K562 (cell line): ENCODE measurements at regions not wholly inside any gene's neighbourhood (a gene's known extent, or its start where the extent isn't known, plus 50 kb on each side); places are given as distances from the start of the nearest gene placed in this dataset.

Experiments used
- ATAC-seq: fragments of 200-7000 bp; cut with Tn5 transposase; 3 replicates; pipeline ENCODE4 v1.9.1; 2020; ENCODE audit warnings: moderate library complexity
- BruUV-seq: library from RNA; stranded (reverse); fragments of 400-500 nt; replicated peaks from 2 replicates; lab custom pipeline; 2021; lab: Mats Ljungman, UMichigan
- CTCF ChIA-PET: fragments of 300-600 bp; formaldehyde crosslinking; extraction: SDS; loops from one replicate; lab custom pipeline; 2021; ENCODE audit warnings: low intra/inter-chr PET ratio; lab: Yijun Ruan, JAX
- POLR2A ChIA-PET: fragments of 300-600, 350-650 bp; sonication (Branson Sonifier 250); formaldehyde crosslinking; extraction: SDS; loops from one replicate; lab custom pipeline; 2021; ENCODE audit warnings: antibody characterized with exemption, inconsistent platforms; lab: Yijun Ruan, JAX
- DNase-seq, 4 experiments: peaks; one replicate each; pipeline versions ENCODE4 v3.0.0 to v3.0.0-alpha.2; 2011 to 2018; ENCODE audit warnings: low spot score in 3 of 4, mixed read lengths in 3 of 4; ENCODE audit errors: extremely low read depth in 1 of 4
- FAIRE-seq: peaks from 2 replicates; lab custom pipeline; 2011; peaks lifted over from hg19 to GRCh38; lab: Jason Lieb, UNC
- H2AFZ ChIP-seq: 2 replicates; pipeline ENCODE4 v1.6.0; 2011; ENCODE audit warnings: low read depth, low read length, control low read depth, inconsistent platforms
- H3K27ac ChIP-seq: fragments of 200-600 bp; 3 replicates; pipeline ENCODE4 v1.8.0; 2011; ENCODE audit warnings: low read depth, mild to moderate bottlenecking, control low read depth, inconsistent platforms, low read length, moderate library complexity, mixed read lengths; ENCODE audit errors: extremely low read depth
- H3K27me3 ChIP-seq, 2 experiments: fragments of 300-600 bp in 1 of 2; 2 replicates in 1 of 2; 3 replicates in 1 of 2; pipeline versions ENCODE4 v1.6.0 to v1.8.0; 2011; ENCODE audit warnings: inconsistent platforms in 2 of 2, low read length in 2 of 2, mild to moderate bottlenecking in 1 of 2, mixed read lengths in 1 of 2, moderate library complexity in 1 of 2; ENCODE audit not compliant: control insufficient read depth in 2 of 2, insufficient read depth in 2 of 2
- H3K36me3 ChIP-seq: fragments of 300-600 bp; 3 replicates; pipeline ENCODE4 v1.8.0; 2011; ENCODE audit warnings: mild to moderate bottlenecking, low read length, inconsistent platforms; ENCODE audit not compliant: control insufficient read depth, insufficient read depth
- H3K4me1 ChIP-seq, 2 experiments: fragments of 200-600 bp in 1 of 2; replicated peaks in 1 of 2; 2 replicates in 1 of 2; 3 replicates in 1 of 2; pipeline versions ENCODE4 v1.5.1 to v1.8.0; 2011; ENCODE audit warnings: inconsistent platforms in 2 of 2, low read length in 2 of 2, mild to moderate bottlenecking in 1 of 2, mixed read lengths in 1 of 2, moderate library complexity in 1 of 2; ENCODE audit not compliant: control insufficient read depth in 2 of 2, insufficient read depth in 2 of 2
- H3K4me2 ChIP-seq: 2 replicates; pipeline ENCODE4 v1.6.1; 2011; ENCODE audit warnings: low read length, control low read depth, inconsistent platforms, mixed read lengths; ENCODE audit not compliant: insufficient read depth
- H3K4me3 ChIP-seq: fragments of 200-600 bp; sonication (generic), shearing (Covaris generic); 2 replicates; pipeline ENCODE4 v1.5.1; 2016; ENCODE audit warnings: control low read depth, inconsistent platforms
- H3K79me2 ChIP-seq: fragments of 200-600 bp; 3 replicates; pipeline ENCODE4 v1.8.0; 2011; ENCODE audit warnings: low read length, inconsistent platforms; ENCODE audit not compliant: control insufficient read depth, insufficient read depth
- H3K9ac ChIP-seq, 2 experiments: 2 replicates each; pipeline versions ENCODE4 v1.6.0 to v1.6.1; 2011; ENCODE audit warnings: low read depth in 2 of 2, low read length in 2 of 2, control low read depth in 1 of 2, inconsistent platforms in 1 of 2, mild to moderate bottlenecking in 1 of 2, mixed read lengths in 1 of 2; ENCODE audit not compliant: insufficient read depth in 1 of 2
- H3K9me1 ChIP-seq: one replicate; pipeline ENCODE4 v1.6.0; 2011; ENCODE audit warnings: inconsistent platforms, mild to moderate bottlenecking, low read length, moderate library complexity; ENCODE audit not compliant: control insufficient read depth, insufficient read depth
- H3K9me3 ChIP-seq: replicated peaks from 2 replicates; pipeline ENCODE4 v1.5.1; 2011; ENCODE audit warnings: low read depth, low read length, inconsistent platforms; ENCODE audit not compliant: control insufficient read depth, insufficient read depth
- H4K20me1 ChIP-seq: replicated peaks from 2 replicates; pipeline ENCODE4 v1.6.1; 2011; ENCODE audit warnings: low read length, inconsistent platforms, mixed read lengths; ENCODE audit not compliant: control insufficient read depth, insufficient read depth
- CEBPB ChIP-seq: fragments of 450-650 bp; IDR thresholded peaks from 2 replicates; pipeline ENCODE4 v1.6.1; 2016; ENCODE audit warnings: missing genetic modification characterization, missing compliant biosample characterization
- CEBPG ChIP-seq, 3 experiments: fragments of 200-800 bp in 1 of 3; sonication (Bioruptor generic) in 1 of 3; sonication (generic) in 1 of 3; formaldehyde crosslinking in 1 of 3; IDR thresholded peaks in 2 of 3; conservative IDR thresholded peaks in 1 of 3; 2 replicates each; pipeline versions ENCODE4 v1.6.1 to v1.8.0; 2016 to 2022; ENCODE audit warnings: missing compliant biosample characterization in 2 of 3, missing genetic modification characterization in 2 of 3, mild to moderate bottlenecking in 1 of 3, missing genetic modification reagents in 1 of 3
- MBD2 ChIP-seq: sonication (generic); IDR thresholded peaks from 2 replicates; pipeline ENCODE4 v1.6.1; 2016; ENCODE audit warnings: low read depth, borderline replicate concordance
- PTTG1 ChIP-seq: fragments of 450-650 bp; IDR thresholded peaks from 2 replicates; pipeline ENCODE4 v1.6.1; 2016; ENCODE audit warnings: low read depth, mild to moderate bottlenecking, missing genetic modification characterization, missing compliant biosample characterization
- ZEB2 ChIP-seq: fragments of 450-650 bp; IDR thresholded peaks from 2 replicates; pipeline ENCODE4 v1.6.1; 2016
- WGBS: fragments of 100-300 bp; shearing (Covaris generic); methylation state at CpG from one replicate; pipeline ENCODE4 v1.1.6; 2016; ENCODE audit warnings: low coverage, mixed read lengths; ENCODE audit not compliant: insufficient coverage; ENCODE audit errors: missing lambda C conversion rate; 5-methylcytosine and 5-hydroxymethylcytosine counted together
- in situ Hi-C: fragments of 300-500 bp; cut with MboI; formaldehyde crosslinking; loops from 4 replicates; pipeline ENCODE4 v1.15.0; 2018; ENCODE audit warnings: inconsistent platforms, mixed read lengths
- intact Hi-C: fragments of 100-400 bp; cut with micrococcal nuclease; formaldehyde crosslinking; loops from 2 replicates; pipeline ENCODE4 v1.14.2; 2022

- ATAC-seq (no peak), FAIRE-seq (no peak), DNase-seq (no peak)
- Histone ChIP-seq H3K4me3 (no peak overlapping the region), H2AFZ (no peak overlapping the region), H3K9ac (no peak overlapping the region), H3K4me1 (no peaks in the 10 kb centered on the region), H3K9me1 (no peaks in the 10 kb centered on the region), H3K4me2 (no peak overlapping the region), H3K27me3 (peaks cover 10 to 59% of the 10 kb centered on the region in 2 experiments; a peak in 3 of 5 replicates), H3K27ac (no peak overlapping the region), H3K9me3 (no peaks in the 10 kb centered on the region), H4K20me1 (0 out of 2 replicates have a peak, but pooled peaks cover 3% of the 10 kb centered on the region), H3K79me2 (no peaks in the 10 kb centered on the region), H3K36me3 (no peaks in the 10 kb centered on the region)
- under 1% methylated on average over 8 of the region's 8 CpGs for WGBS
- TF ChIP-seq CEBPG (CRISPR knock-in tag; IDR thresholded peaks at IDR 0.05) (no peak), CEBPG (tag; conservative IDR thresholded peaks at IDR 0.05 in 1 of 2, IDR thresholded peaks at IDR 0.05 in 1 of 2) (peak in 1 of 2 experiments; percentile 45; a peak in 1 of 4 replicates), ZEB2 (no peak), CEBPB (tag) (0 out of 2 replicates have a peak, but pooled peaks have one; percentile 13)
- BruUV-seq, result no TSS peak
- ChIA-PET POLR2A (no interaction called here), CTCF (no interaction called here)
- in situ Hi-C loops, result no loop called here
- intact Hi-C loops, result no loop called here
Observed at GRCh38 chr6:1230689-1231605, 81.0 kb upstream of the FOXQ1 start.

GRCh38 chr6:1230281-1230680 is 81.6 kb upstream of the FOXQ1 start:
- Histone ChIP-seq H3K36me3 (no peaks in the 10 kb centered on the region), H3K27ac (no peak overlapping the region), H3K4me3 (no peak overlapping the region), H3K27me3 (peaks cover 10 to 57% of the 10 kb centered on the region in 2 experiments; a peak in 4 of 5 replicates), H3K9ac (no peak overlapping the region), H4K20me1 (0 out of 2 replicates have a peak, but pooled peaks cover 3% of the 10 kb centered on the region), H3K4me1 (no peaks in the 10 kb centered on the region), H3K4me2 (no peak overlapping the region), H3K9me3 (no peaks in the 10 kb centered on the region), H3K9me1 (no peaks in the 10 kb centered on the region), H2AFZ (no peak overlapping the region), H3K79me2 (no peaks in the 10 kb centered on the region)
- ChIA-PET POLR2A (no interaction called here), CTCF (no interaction called here)
- TF ChIP-seq MBD2 (no peak), PTTG1 (no peak)
- ATAC-seq (no peak), DNase-seq (no peak), FAIRE-seq (no peak)
- in situ Hi-C loops (no loop called here), intact Hi-C loops (no loop called here)
- BruUV-seq, result no TSS peak
- WGBS, result 0% methylated on average over 6 of the region's 6 CpGs
